SKM-1 treated with dmso at 0.1 percent for 144 hours (cell line): ENCODE measurements at regions not wholly inside any gene's neighbourhood (a gene's known extent, or its start where the extent isn't known, plus 50 kb on each side); places are given as distances from the start of the nearest gene placed in this dataset.

Experiments used
- DNase-seq: peaks from one replicate; lab custom pipeline; 2025; ENCODE audit not compliant: unreplicated experiment; lab: John Stamatoyannopoulos, UW

- no peak for DNase-seq
Measured at GRCh38 chr10:78714225-78714624, 354.5 kb upstream of the ZMIZ1 start.

- no peak for DNase-seq
Measured at GRCh38 chr10:78715435-78715834, 353.3 kb upstream of the ZMIZ1 start.

GRCh38 chr10:78716043-78716660 is 352.6 kb upstream of the ZMIZ1 start:
- DNase-seq = no peak

- no peak for DNase-seq
Measured at GRCh38 chr10:78717200-78717599, 351.6 kb upstream of the ZMIZ1 start.

- DNase-seq = no peak
Measured at GRCh38 chr10:78718032-78718572, 350.7 kb upstream of the ZMIZ1 start.

- no peak for DNase-seq
Measured at GRCh38 chr10:78719276-78719675, 349.5 kb upstream of the ZMIZ1 start.

- DNase-seq = no peak
Measured at GRCh38 chr10:78720091-78720490, 348.7 kb upstream of the ZMIZ1 start.

GRCh38 chr10:78721231-78721630 is 347.5 kb upstream of the ZMIZ1 start:
- no peak for DNase-seq

- DNase-seq = no peak
Measured at GRCh38 chr10:78724846-78725245, 343.9 kb upstream of the ZMIZ1 start.

- no peak for DNase-seq
Measured at GRCh38 chr10:78726171-78726570, 342.6 kb upstream of the ZMIZ1 start.

GRCh38 chr10:78727251-78727650 is 341.5 kb upstream of the ZMIZ1 start:
- no peak for DNase-seq

- no peak for DNase-seq
Measured at GRCh38 chr10:78727728-78728127, 341.0 kb upstream of the ZMIZ1 start.

- DNase-seq = no peak
Measured at GRCh38 chr10:78728176-78728575, 340.6 kb upstream of the ZMIZ1 start.

GRCh38 chr10:78729366-78729765 is 339.4 kb upstream of the ZMIZ1 start:
- no peak for DNase-seq

- DNase-seq = no peak
Measured at GRCh38 chr10:78729800-78730199, 339.0 kb upstream of the ZMIZ1 start.

- DNase-seq = no peak
Measured at GRCh38 chr10:78730754-78731153, 338.0 kb upstream of the ZMIZ1 start.

GRCh38 chr10:78731675-78732074 is 337.1 kb upstream of the ZMIZ1 start:
- DNase-seq = no peak

GRCh38 chr10:78732381-78732780 is 336.4 kb upstream of the ZMIZ1 start:
- no peak for DNase-seq

- no peak for DNase-seq
Measured at GRCh38 chr10:78736926-78737630, 331.7 kb upstream of the ZMIZ1 start.

- DNase-seq = no peak
Measured at GRCh38 chr10:78737883-78738856, 330.6 kb upstream of the ZMIZ1 start.

GRCh38 chr10:78738861-78739260 is 329.9 kb upstream of the ZMIZ1 start:
- no peak for DNase-seq
